NB4 (cell line): ENCODE measurements at regions not wholly inside any gene's neighbourhood (a gene's known extent, or its start where the extent isn't known, plus 50 kb on each side); places are given as distances from the start of the nearest gene placed in this dataset.

ENCODE experiments used
- DNase-seq: peaks from one replicate; pipeline ENCODE4 v3.0.0; 2010; ENCODE audit warnings: low read depth
- H3K4me3 ChIP-seq: one replicate; pipeline ENCODE4 v1.5.1; 2011; ENCODE audit warnings: mild to moderate bottlenecking, low read depth, low read length, moderate library complexity
- CTCF ChIP-seq: IDR thresholded peaks from one replicate; pipeline ENCODE4 v1.5.1; 2012; ENCODE audit warnings: low read depth, low read length
- MAX ChIP-seq: IDR thresholded peaks from 2 replicates; pipeline ENCODE4 v1.6.1; 2011; ENCODE audit warnings: low read depth, low read length
- MYC ChIP-seq: IDR thresholded peaks from 2 replicates; pipeline ENCODE4 v1.6.1; 2011; ENCODE audit warnings: low read depth, low read length
- POLR2A ChIP-seq: IDR thresholded peaks from 2 replicates; pipeline ENCODE4 v1.6.1; 2011; ENCODE audit warnings: mild to moderate bottlenecking; ENCODE audit not compliant: insufficient read length; ENCODE audit errors: extremely low read depth

- no peak overlapping the region for H3K4me3 ChIP-seq
- TF ChIP-seq POLR2A = no peak
- no peak for TF ChIP-seq CTCF
- no peak for TF ChIP-seq MYC
- TF ChIP-seq MAX = no peak
- no peak for DNase-seq
These were observed 173.1 kb downstream of the ETNK1 start for GRCh38 chr12:22798116-22798515.

- no peak for DNase-seq
- no peak overlapping the region for H3K4me3 ChIP-seq
- TF ChIP-seq MAX = no peak
- no peak for TF ChIP-seq CTCF
- no peak for TF ChIP-seq MYC
- no peak for TF ChIP-seq POLR2A
These were observed 174.5 kb downstream of the ETNK1 start for GRCh38 chr12:22799503-22799902.

GRCh38 chr12:22800332-22800731 lies 175.4 kb downstream of the ETNK1 start:
- no peak for DNase-seq
- no peak overlapping the region for H3K4me3 ChIP-seq
- no peak for TF ChIP-seq MAX
- TF ChIP-seq POLR2A = no peak
- no peak for TF ChIP-seq CTCF
- TF ChIP-seq MYC = no peak

- TF ChIP-seq MYC (no peak), POLR2A (no peak), CTCF (no peak), MAX (no peak)
- no peak for DNase-seq
- H3K4me3 ChIP-seq = no peak overlapping the region
These were observed 178.1 kb downstream of the ETNK1 start for GRCh38 chr12:22802883-22803630.

GRCh38 chr12:22803725-22804124 lies 178.8 kb downstream of the ETNK1 start:
- no peak overlapping the region for H3K4me3 ChIP-seq
- no peak for DNase-seq
- no peak for TF ChIP-seq MYC
- TF ChIP-seq CTCF = peak; percentile 27
- TF ChIP-seq MAX = no peak

- TF ChIP-seq POLR2A (no peak), CTCF (no peak), MYC (no peak), MAX (no peak)
- H3K4me3 ChIP-seq = no peak overlapping the region
- DNase-seq = no peak
These were observed 183.9 kb downstream of the ETNK1 start for GRCh38 chr12:22808860-22809259.
